VCaP (cell line): ENCODE measurements at regions not wholly inside any gene's neighbourhood (a gene's known extent, or its start where the extent isn't known, plus 50 kb on each side); places are given as distances from the start of the nearest gene placed in this dataset.

Experiments
- H3K27ac ChIP-seq: fragments of 450-650 bp; 2 replicates; pipeline ENCODE4 v1.5.1; 2017
- CTCF ChIP-seq: fragments of 450-650 bp; conservative IDR thresholded peaks from 2 replicates; pipeline ENCODE4 v1.5.1; 2017; ENCODE audit warnings: mild to moderate bottlenecking, moderate library complexity

GRCh38 chr4:183783991-183784553, 121.0 kb upstream of the STOX2 start:
- TF ChIP-seq CTCF, result no peak
- no peak overlapping the region for H3K27ac ChIP-seq

- TF ChIP-seq CTCF, result no peak
- no peak overlapping the region for H3K27ac ChIP-seq
These were observed 116.7 kb upstream of the STOX2 start for GRCh38 chr4:183788308-183788905.

- no peak overlapping the region for H3K27ac ChIP-seq
These were observed 115.5 kb upstream of the STOX2 start for GRCh38 chr4:183789657-183790056.

GRCh38 chr4:183790661-183791060, 114.4 kb upstream of the STOX2 start:
- TF ChIP-seq CTCF, result no peak
- H3K27ac ChIP-seq, result no peak overlapping the region

More at GRCh38 chr4:183789657-183790056, 115.5 kb upstream of the STOX2 start:
- no peak for TF ChIP-seq CTCF

GRCh38 chr4:183797011-183797444, 108.1 kb upstream of the STOX2 start:
- no peak overlapping the region; the same call in 1 of the 2 replicates for H3K27ac ChIP-seq
- no peak for TF ChIP-seq CTCF

- TF ChIP-seq CTCF, result peak; percentile 2
- no peak overlapping the region; the same call in 1 of the 2 replicates for H3K27ac ChIP-seq
These were observed 107.4 kb upstream of the STOX2 start for GRCh38 chr4:183797445-183798300.
